ENCODE measurements at regions not wholly inside any gene's neighbourhood (a gene's known extent, or its start where the extent isn't known, plus 50 kb on each side); places are given as distances from the start of the nearest gene placed in this dataset.

DNA sequence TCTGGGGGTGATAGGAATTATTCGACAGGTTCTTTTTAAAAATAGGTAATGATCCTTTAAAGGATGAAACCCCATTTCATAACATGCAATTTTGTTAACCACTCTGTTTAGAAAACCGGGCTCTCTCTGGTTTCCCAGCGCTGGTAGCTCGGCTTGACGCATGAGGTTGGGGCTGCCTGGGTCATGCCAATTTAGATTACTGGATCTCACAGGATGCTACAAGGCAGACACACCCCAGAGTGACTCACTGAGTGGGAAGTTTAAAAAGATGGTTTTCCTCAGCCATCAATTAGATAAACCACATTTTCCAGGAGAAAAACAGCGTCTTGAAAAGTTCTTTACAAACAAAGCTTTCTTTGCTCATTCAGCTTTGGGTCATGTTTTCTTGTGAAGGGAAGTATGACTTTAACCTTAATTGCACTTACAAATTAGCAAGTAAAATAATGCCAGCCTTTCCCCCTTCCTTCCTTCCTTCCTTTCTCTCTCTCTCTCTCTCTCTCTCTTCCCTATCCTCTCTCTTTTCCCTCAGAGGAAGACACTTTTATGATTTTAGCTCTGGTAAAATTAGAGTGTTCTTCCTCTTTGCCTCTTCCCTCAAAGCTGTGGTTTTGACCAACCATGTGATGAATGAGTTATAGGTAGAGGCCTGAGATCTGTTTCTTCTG, 99.8 kb downstream of the EPDR1 start:
- no peak for TF ChIP-seq POLR2AphosphoS5 (IDR thresholded peaks at IDR 0.05)
- TF ChIP-seq, protein P1, sequence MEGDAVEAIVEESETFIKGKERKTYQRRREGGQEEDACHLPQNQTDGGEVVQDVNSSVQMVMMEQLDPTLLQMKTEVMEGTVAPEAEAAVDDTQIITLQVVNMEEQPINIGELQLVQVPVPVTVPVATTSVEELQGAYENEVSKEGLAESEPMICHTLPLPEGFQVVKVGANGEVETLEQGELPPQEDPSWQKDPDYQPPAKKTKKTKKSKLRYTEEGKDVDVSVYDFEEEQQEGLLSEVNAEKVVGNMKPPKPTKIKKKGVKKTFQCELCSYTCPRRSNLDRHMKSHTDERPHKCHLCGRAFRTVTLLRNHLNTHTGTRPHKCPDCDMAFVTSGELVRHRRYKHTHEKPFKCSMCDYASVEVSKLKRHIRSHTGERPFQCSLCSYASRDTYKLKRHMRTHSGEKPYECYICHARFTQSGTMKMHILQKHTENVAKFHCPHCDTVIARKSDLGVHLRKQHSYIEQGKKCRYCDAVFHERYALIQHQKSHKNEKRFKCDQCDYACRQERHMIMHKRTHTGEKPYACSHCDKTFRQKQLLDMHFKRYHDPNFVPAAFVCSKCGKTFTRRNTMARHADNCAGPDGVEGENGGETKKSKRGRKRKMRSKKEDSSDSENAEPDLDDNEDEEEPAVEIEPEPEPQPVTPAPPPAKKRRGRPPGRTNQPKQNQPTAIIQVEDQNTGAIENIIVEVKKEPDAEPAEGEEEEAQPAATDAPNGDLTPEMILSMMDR (IDR thresholded peaks at IDR 0.05; ENCODE audit: poor library complexity, severe bottlenecking) = no peak
- no peak for TF ChIP-seq TAF1 (IDR thresholded peaks at IDR 0.05; ENCODE audit: low read depth)
- no peak for TF ChIP-seq EZH2 (IDR thresholded peaks at IDR 0.05; ENCODE audit: borderline replicate concordance, insufficient read depth, low read length, poor library complexity, severe bottlenecking)
- TF ChIP-seq RAD21 (conservative IDR thresholded peaks at IDR 0.05) = no peak
- TF ChIP-seq SMC3 (conservative IDR thresholded peaks at IDR 0.05; ENCODE audit: poor library complexity) = no peak

Measured in neural cell (in vitro differentiated cells).